H1 (cell line): ENCODE measurements at regions not wholly inside any gene's neighbourhood (a gene's known extent, or its start where the extent isn't known, plus 50 kb on each side); places are given as distances from the start of the nearest gene placed in this dataset.

Source experiments
- CBX8 ChIP-seq: fragments of 300-800, 300-1000 bp; sonication (generic); IDR thresholded peaks from 2 replicates; pipeline ENCODE4 v1.7.1; 2016; ENCODE audit warnings: low read depth, low read length, borderline replicate concordance
- GTF2F1 ChIP-seq: IDR thresholded peaks from 2 replicates; pipeline ENCODE4 v1.6.1; 2012; ENCODE audit warnings: low read depth, low read length, improper control_type of control experiment, borderline replicate concordance
- HDAC2 ChIP-seq, 2 experiments: fragments of 300-600 bp in 1 of 2; sonication (generic) in 1 of 2; IDR thresholded peaks; 2 replicates each; pipeline ENCODE4 v1.6.1; 2011 to 2012; ENCODE audit warnings: low read depth in 2 of 2, low read length in 2 of 2, mild to moderate bottlenecking in 2 of 2, moderate library complexity in 2 of 2, borderline replicate concordance in 1 of 2, inconsistent platforms in 1 of 2
- RBBP5 ChIP-seq: IDR thresholded peaks from 2 replicates; pipeline ENCODE4 v1.7.1; 2012; ENCODE audit warnings: low read depth, mild to moderate bottlenecking, inconsistent platforms, low read length, moderate library complexity, borderline replicate concordance
- SRF ChIP-seq: IDR thresholded peaks from 2 replicates; pipeline ENCODE4 v1.6.1; 2011; ENCODE audit warnings: mild to moderate bottlenecking, low read depth, low read length, moderate library complexity

DNA sequence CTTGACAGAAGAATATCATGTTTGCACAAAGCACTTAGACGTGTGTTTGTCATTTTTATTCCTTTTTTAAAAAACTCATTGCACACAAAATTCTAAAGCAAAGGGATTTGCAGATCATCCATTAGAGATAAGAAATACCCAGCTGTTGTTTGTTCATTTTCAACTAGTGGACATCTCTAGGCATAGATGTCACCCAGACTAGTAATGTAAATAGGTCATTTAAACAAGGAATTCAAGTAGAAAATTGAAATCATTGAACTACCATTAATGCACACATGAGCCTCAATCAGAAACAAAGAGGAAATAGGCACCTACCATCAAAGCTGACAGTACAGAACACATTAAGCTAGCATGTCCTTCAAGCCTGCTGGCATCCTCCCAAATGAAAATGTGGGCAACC, 107.3 kb downstream of the OR2K2 start (continued):
- TF ChIP-seq RBBP5 (no peak), CBX8 (no peak), GTF2F1 (no peak), HDAC2 (IDR thresholded peaks at IDR 0.05; ENCODE audit: borderline replicate concordance in 1 of 2, low read depth in 2 of 2, low read length in 2 of 2) (no peak), SRF (no peak)
